B cell (primary cell): ENCODE measurements at regions not wholly inside any gene's neighbourhood (a gene's known extent, or its start where the extent isn't known, plus 50 kb on each side); places are given as distances from the start of the nearest gene placed in this dataset.

Experiments used
- ATAC-seq: fragments of 200-7000 bp; cut with Tn5 transposase; one replicate; pipeline ENCODE4 v1.10.0; 2021; ENCODE audit warnings: low read depth, mild to moderate bottlenecking, moderate number of reproducible peaks, moderate library complexity
- CTCF ChIA-PET: fragments of 350-600 bp; sonication (Branson Sonifier 250); formaldehyde crosslinking; loops from one replicate; lab custom pipeline; 2021; ENCODE audit warnings: antibody characterized with exemption, inconsistent platforms; lab: Charles Lee
- POLR2A ChIA-PET: fragments of 350-600 bp; sonication (Branson Sonifier 250); formaldehyde crosslinking; loops from one replicate; lab custom pipeline; 2021; ENCODE audit warnings: antibody characterized with exemption; lab: Charles Lee
- DNase-seq: peaks from one replicate; pipeline ENCODE4 v3.0.0; 2013
- H2AFZ ChIP-seq: 2 replicates; pipeline ENCODE4 v1.6.1; 2012; ENCODE audit warnings: mild to moderate bottlenecking, low read depth, low read length; ENCODE audit not compliant: insufficient read depth, poor library complexity, severe bottlenecking
- H3K27ac ChIP-seq, 2 donors: 1 replicate in 1 of 2; 2 replicates in 1 of 2; pipeline ENCODE4 v1.5.1; 2012 to 2013; ENCODE audit warnings: low read length in 2 of 2, mild to moderate bottlenecking in 2 of 2, moderate library complexity in 1 of 2
- H3K27me3 ChIP-seq, 4 experiments: fragments of 200-600 bp in 1 of 4; sonication (generic) in 1 of 4; replicated peaks in 1 of 4; 1 replicate in 2 of 4; 2 replicates in 2 of 4; pipeline versions ENCODE4 v1.6.1 to v1.7.0; 2013 to 2016; ENCODE audit warnings: low read length in 3 of 4, mild to moderate bottlenecking in 2 of 4, mixed read lengths in 1 of 4, moderate library complexity in 1 of 4; ENCODE audit not compliant: insufficient read depth in 4 of 4, control insufficient read depth in 3 of 4; ENCODE audit errors: control extremely low read depth in 1 of 4
- H3K36me3 ChIP-seq, 2 experiments: replicated peaks in 1 of 2; 1 replicate in 1 of 2; 2 replicates in 1 of 2; pipeline versions ENCODE4 v1.6.1 to v1.7.1; 2013; ENCODE audit warnings: low read length in 1 of 2; ENCODE audit not compliant: insufficient read depth in 2 of 2, control insufficient read depth in 1 of 2; ENCODE audit errors: control extremely low read depth in 1 of 2, extremely low read depth in 1 of 2
- H3K4me1 ChIP-seq, 2 donors: fragments of 200-600 bp in 1 of 2; sonication (generic) in 1 of 2; 1 replicate in 1 of 2; 2 replicates in 1 of 2; pipeline versions ENCODE4 v1.5.1 to v1.6.1; 2013 to 2017; ENCODE audit warnings: low read length in 2 of 2; ENCODE audit not compliant: control insufficient read depth in 2 of 2, insufficient read depth in 2 of 2
- H3K4me2 ChIP-seq: replicated peaks from 2 replicates; pipeline ENCODE3; 2012; ENCODE audit warnings: mild to moderate bottlenecking, low read depth, low read length; ENCODE audit not compliant: poor library complexity, severe bottlenecking
- H3K4me3 ChIP-seq, 5 experiments: fragments of 200-600 bp in 1 of 5; sonication (generic) in 1 of 5; 1 replicate in 3 of 5; 2 replicates in 2 of 5; pipeline versions ENCODE4 v1.5.1 to v1.7.0; 2011 to 2016; ENCODE audit warnings: low read length in 4 of 5, mild to moderate bottlenecking in 4 of 5, low read depth in 2 of 5, control low read depth in 1 of 5, moderate library complexity in 1 of 5; ENCODE audit not compliant: insufficient read depth in 1 of 5; ENCODE audit errors: control extremely low read depth in 1 of 5, extremely low read depth in 1 of 5
- H3K79me2 ChIP-seq: fragments of 200-600 bp; sonication (generic); one replicate; pipeline ENCODE4 v1.6.0; 2016; ENCODE audit warnings: low read length; ENCODE audit not compliant: control insufficient read depth, insufficient read depth
- H3K9ac ChIP-seq: fragments of 200-600 bp; sonication (generic); 2 replicates; pipeline ENCODE4 v1.6.1; 2017; ENCODE audit warnings: mild to moderate bottlenecking, low read length, moderate library complexity
- H3K9me3 ChIP-seq, 3 donors: one replicate each; pipeline versions ENCODE4 v1.6.1 to v1.7.1; 2013; ENCODE audit warnings: low read length in 2 of 3; ENCODE audit not compliant: control insufficient read depth in 2 of 3, insufficient read depth in 1 of 3; ENCODE audit errors: control extremely low read depth in 1 of 3
- H4K20me1 ChIP-seq: 2 replicates; pipeline ENCODE4 v1.6.0; 2012; ENCODE audit warnings: mild to moderate bottlenecking, low read length; ENCODE audit not compliant: insufficient read depth, control insufficient read depth, poor library complexity, severe bottlenecking
- H3K27ac Mint-ChIP-seq: one replicate; pipeline ENCODE4 v1.8.0; 2021; ENCODE audit warnings: mixed read lengths
- H3K27me3 Mint-ChIP-seq: one replicate; pipeline ENCODE4 v1.8.0; 2021; ENCODE audit warnings: mixed read lengths
- H3K4me1 Mint-ChIP-seq: one replicate; pipeline ENCODE4 v1.8.0; 2021; ENCODE audit warnings: mixed read lengths
- H3K4me3 Mint-ChIP-seq: one replicate; pipeline ENCODE4 v1.8.0; 2021; ENCODE audit warnings: mixed read lengths
- H3K9me3 Mint-ChIP-seq: one replicate; pipeline ENCODE4 v1.8.0; 2022; ENCODE audit warnings: mixed read lengths; ENCODE audit not compliant: insufficient read depth
- EZH2 ChIP-seq: IDR thresholded peaks from 2 replicates; pipeline ENCODE4 v1.6.1; 2012; ENCODE audit warnings: borderline replicate concordance, low read depth, mild to moderate bottlenecking, moderate library complexity, low read length; ENCODE audit not compliant: insufficient read depth, poor library complexity, severe bottlenecking
- WGBS: methylation state at CpG from one replicate; pipeline ENCODE4 v1.1.5; 2013; ENCODE audit warnings: missing lambda C conversion rate; ENCODE audit not compliant: insufficient coverage; 5-methylcytosine and 5-hydroxymethylcytosine counted together
- intact Hi-C: fragments of 100-400 bp; cut with micrococcal nuclease; formaldehyde crosslinking; loops from one replicate; pipeline ENCODE4 v1.10.0; 2022
- TF ChIP-seq, protein P1 (sequence below): fragments of 200-600 bp; IDR thresholded peaks from one replicate; pipeline ENCODE4 v1.8.0; 2022; ENCODE audit warnings: antibody characterized with exemption, mild to moderate bottlenecking

DNA sequence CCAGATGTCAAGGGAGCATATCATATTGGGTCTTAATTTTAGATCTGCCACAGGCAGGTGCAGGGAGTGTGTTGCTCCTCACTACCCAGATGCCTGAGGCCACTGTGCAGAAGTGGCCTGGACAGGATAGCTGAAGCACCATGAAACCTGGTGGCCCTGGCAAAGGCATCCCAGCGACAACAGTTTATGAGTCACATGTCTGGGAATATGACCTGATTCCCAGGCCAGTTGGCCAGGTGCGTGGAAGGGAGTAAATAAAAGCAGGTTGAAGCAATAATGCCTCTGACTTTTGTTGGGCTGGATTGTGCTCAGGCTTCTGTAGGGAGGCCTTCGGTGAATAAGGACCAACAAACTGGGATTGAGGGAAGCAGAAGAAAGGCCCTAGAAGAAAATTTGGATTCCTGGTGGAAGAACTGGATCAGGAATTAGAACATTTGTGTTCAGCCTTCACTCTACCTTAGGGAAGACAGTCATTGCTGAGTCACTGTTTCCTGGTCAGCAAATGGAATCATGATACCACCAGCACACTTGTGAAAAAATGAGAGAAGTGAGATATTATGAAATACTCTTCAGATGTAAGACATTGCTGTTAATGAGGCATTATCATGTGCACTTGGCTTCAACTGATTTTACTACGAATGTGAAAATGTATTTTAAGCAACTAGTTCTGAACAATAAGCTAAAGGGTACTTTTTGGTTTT is 78.4 kb upstream of the ZNF516 start:
- H3K4me1 Mint-ChIP-seq, result peaks cover under 1% of the 10 kb centered on the region
- H3K27me3 ChIP-seq, result peaks cover 0 to under 1% (median 0%) of the 10 kb centered on the region in 4 experiments
- POLR2A ChIA-PET, result no interaction called here
- H3K4me1 ChIP-seq, result no peaks in the 10 kb centered on the region
- H3K9me3 Mint-ChIP-seq, result no peaks in the 10 kb centered on the region
- intact Hi-C loops, result no loop called here
- peaks cover 22% of the 10 kb centered on the region for H3K27me3 Mint-ChIP-seq
- TF ChIP-seq EZH2, result no peak
- no peaks in the 10 kb centered on the region for H4K20me1 ChIP-seq
- no peaks in the 10 kb centered on the region for H3K9me3 ChIP-seq
- H3K79me2 ChIP-seq, result no peaks in the 10 kb centered on the region
- CTCF ChIA-PET, result interaction anchor here (1.1 kb wide), 1 partner anchor 174 kb away, joined by 8 read pairs; no protein-coding TSS in a partner anchor
- DNase-seq (no peak), ATAC-seq (no peak)
- H3K4me3 ChIP-seq, result no peak overlapping the region
- H2AFZ ChIP-seq, result no peak overlapping the region
- H3K9ac ChIP-seq, result no peak overlapping the region
- no peak overlapping the region for H3K27ac Mint-ChIP-seq
- H3K36me3 ChIP-seq, result no peaks in the 10 kb centered on the region
- no peak overlapping the region for H3K4me2 ChIP-seq
- no peak overlapping the region for H3K4me3 Mint-ChIP-seq
- 82% methylated on average over 3 of the region's 4 CpGs for WGBS
- no peak overlapping the region for H3K27ac ChIP-seq

DNA sequence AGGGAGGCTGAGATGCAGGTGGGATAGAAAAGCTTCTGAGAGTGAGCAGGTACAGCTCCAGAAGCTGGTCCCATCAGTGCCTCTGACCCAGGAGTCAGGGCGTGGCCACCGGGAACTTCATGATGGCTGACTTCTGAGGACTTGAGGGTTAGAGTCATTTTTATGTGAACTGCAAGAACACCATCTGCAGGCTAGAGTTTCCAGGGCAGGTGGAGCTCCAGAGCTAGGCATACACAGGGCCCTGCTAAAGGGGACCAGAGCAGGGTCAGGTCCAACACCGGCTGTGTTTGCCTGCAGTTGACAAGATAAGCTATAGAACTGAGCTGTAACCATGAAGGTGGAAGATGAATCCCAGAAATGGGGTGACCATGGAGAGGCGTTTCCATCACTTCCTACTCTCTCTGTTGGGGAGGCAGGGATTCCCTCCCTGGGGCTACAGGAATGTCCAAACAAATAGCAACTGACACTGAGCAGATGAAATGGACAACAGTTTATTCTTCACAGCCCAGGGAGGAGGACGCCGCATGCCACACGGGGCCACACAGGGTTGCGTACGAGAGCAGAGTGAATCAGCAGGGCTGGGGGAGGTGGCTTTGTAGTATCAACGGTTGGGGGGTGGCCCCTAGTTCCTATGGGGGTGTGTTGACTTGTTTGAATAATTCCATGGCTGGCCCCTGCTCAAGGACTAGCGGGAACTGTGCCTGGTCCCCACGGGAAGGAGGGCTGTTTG is 77.6 kb upstream of the ZNF516 start:
- H3K27ac ChIP-seq, result no peak overlapping the region
- no peak overlapping the region for H3K9ac ChIP-seq
- ATAC-seq, result no peak
- H3K36me3 ChIP-seq, result no peaks in the 10 kb centered on the region
- no peak overlapping the region for H3K4me3 ChIP-seq
- peaks cover 24% of the 10 kb centered on the region for H3K27me3 Mint-ChIP-seq
- H3K4me3 Mint-ChIP-seq, result no peak overlapping the region
- CTCF ChIA-PET, result interaction anchor here (1.1 kb wide), 1 partner anchor 173 kb away, joined by 8 read pairs; no protein-coding TSS in a partner anchor
- TF ChIP-seq, protein P1, sequence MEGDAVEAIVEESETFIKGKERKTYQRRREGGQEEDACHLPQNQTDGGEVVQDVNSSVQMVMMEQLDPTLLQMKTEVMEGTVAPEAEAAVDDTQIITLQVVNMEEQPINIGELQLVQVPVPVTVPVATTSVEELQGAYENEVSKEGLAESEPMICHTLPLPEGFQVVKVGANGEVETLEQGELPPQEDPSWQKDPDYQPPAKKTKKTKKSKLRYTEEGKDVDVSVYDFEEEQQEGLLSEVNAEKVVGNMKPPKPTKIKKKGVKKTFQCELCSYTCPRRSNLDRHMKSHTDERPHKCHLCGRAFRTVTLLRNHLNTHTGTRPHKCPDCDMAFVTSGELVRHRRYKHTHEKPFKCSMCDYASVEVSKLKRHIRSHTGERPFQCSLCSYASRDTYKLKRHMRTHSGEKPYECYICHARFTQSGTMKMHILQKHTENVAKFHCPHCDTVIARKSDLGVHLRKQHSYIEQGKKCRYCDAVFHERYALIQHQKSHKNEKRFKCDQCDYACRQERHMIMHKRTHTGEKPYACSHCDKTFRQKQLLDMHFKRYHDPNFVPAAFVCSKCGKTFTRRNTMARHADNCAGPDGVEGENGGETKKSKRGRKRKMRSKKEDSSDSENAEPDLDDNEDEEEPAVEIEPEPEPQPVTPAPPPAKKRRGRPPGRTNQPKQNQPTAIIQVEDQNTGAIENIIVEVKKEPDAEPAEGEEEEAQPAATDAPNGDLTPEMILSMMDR, result no peak
- TF ChIP-seq EZH2, result no peak
- H3K4me2 ChIP-seq, result no peak overlapping the region
- 89% methylated on average over 10 of the region's 12 CpGs for WGBS
- intact Hi-C loops, result no loop called here
- no peaks in the 10 kb centered on the region for H3K4me1 ChIP-seq
- no peaks in the 10 kb centered on the region for H3K27me3 ChIP-seq
- POLR2A ChIA-PET, result no interaction called here
- no peaks in the 10 kb centered on the region for H4K20me1 ChIP-seq
- H3K9me3 ChIP-seq, result no peaks in the 10 kb centered on the region
- H3K27ac Mint-ChIP-seq, result no peak overlapping the region
- no peaks in the 10 kb centered on the region for H3K79me2 ChIP-seq
- no peaks in the 10 kb centered on the region for H3K9me3 Mint-ChIP-seq
- DNase-seq, result no peak
- H3K4me1 Mint-ChIP-seq, result no peaks in the 10 kb centered on the region
- H2AFZ ChIP-seq, result no peak overlapping the region
